Kidney (tissue), 13 donors: ENCODE measurements at regions not wholly inside any gene's neighbourhood (a gene's known extent, or its start where the extent isn't known, plus 50 kb on each side); places are given as distances from the start of the nearest gene placed in this dataset.

ENCODE experiments used
- DNase-seq, 5 donors: peaks; one replicate each; pipeline ENCODE4 v3.0.0-alpha.2; 2013 to 2020
- FAIRE-seq: peaks from 2 replicates; lab custom pipeline; 2012; peaks lifted over from hg19 to GRCh38; lab: Jason Lieb, UNC
- H3K27ac ChIP-seq, 2 donors: one replicate each; pipeline ENCODE4 v1.7.0; 2013; ENCODE audit warnings: low read depth in 2 of 2, low read length in 2 of 2, inconsistent platforms in 1 of 2
- H3K27me3 ChIP-seq: one replicate; pipeline ENCODE4 v1.7.1; 2013; ENCODE audit warnings: low read length, inconsistent platforms; ENCODE audit not compliant: control insufficient read depth, insufficient read depth
- H3K36me3 ChIP-seq, 3 donors: one replicate each; pipeline versions ENCODE4 v1.7.0 to v1.7.1; 2013; ENCODE audit warnings: low read length in 3 of 3, control low read depth in 1 of 3, inconsistent platforms in 1 of 3; ENCODE audit not compliant: insufficient read depth in 3 of 3, control insufficient read depth in 2 of 3
- H3K4me1 ChIP-seq, 3 donors: one replicate each; pipeline versions ENCODE4 v1.7.0 to v1.7.1; 2013; ENCODE audit warnings: low read length in 3 of 3, inconsistent platforms in 1 of 3, low read depth in 1 of 3; ENCODE audit not compliant: control insufficient read depth in 2 of 3, insufficient read depth in 2 of 3
- H3K4me3 ChIP-seq, 3 donors: one replicate each; pipeline versions ENCODE4 v1.7.0 to v1.8.1; 2013; ENCODE audit warnings: low read length in 3 of 3, control low read depth in 1 of 3, inconsistent platforms in 1 of 3
- H3K9ac ChIP-seq, 3 donors: one replicate each; pipeline versions ENCODE4 v1.7.0 to v1.7.1; 2013; ENCODE audit warnings: low read length in 3 of 3, control low read depth in 1 of 3, inconsistent platforms in 1 of 3
- H3K9me3 ChIP-seq, 3 donors: one replicate each; pipeline versions ENCODE4 v1.7.0 to v1.7.1; 2013; ENCODE audit warnings: low read length in 3 of 3, control low read depth in 1 of 3, inconsistent platforms in 1 of 3; ENCODE audit not compliant: control insufficient read depth in 2 of 3, insufficient read depth in 1 of 3
- CTCF ChIP-seq: IDR thresholded peaks from 3 replicates; pipeline ENCODE4 v1.5.1; 2012; ENCODE audit warnings: mild to moderate bottlenecking, moderate library complexity, borderline replicate concordance; ENCODE audit not compliant: insufficient read depth; ENCODE audit errors: extremely low read depth
- intact Hi-C: fragments of 100-400 bp; cut with DNase I; formaldehyde crosslinking; loops from one replicate; pipeline ENCODE4 v1.11.1; 2022
- donor health status: control.
- donor health status: control.
- donor health status: control.
- donor health status: control.
- donor health status: control.
- donor health status: DM: yes; HTN: yes; CAD: no.
- donor health status: Normal renal cell carcinoma (clear cell type).

GRCh38 chr3:163773136-163773535 is 1305.2 kb downstream of the SI start:
- TF ChIP-seq CTCF: no peak
- Histone ChIP-seq H3K9ac (no peak overlapping the region), H3K27ac (no peak overlapping the region), H3K27me3 (no peaks in the 10 kb centered on the region), H3K9me3 (no peaks in the 10 kb centered on the region), H3K36me3 (no peaks in the 10 kb centered on the region), H3K4me1 (no peaks in the 10 kb centered on the region), H3K4me3 (no peak overlapping the region)
- no peak for FAIRE-seq
- DNase-seq: no peak
- intact Hi-C loops: no loop called here

GRCh38 chr3:163768048-163768447 is 1310.2 kb downstream of the SI start:
- no peak for TF ChIP-seq CTCF
- no peak overlapping the region for H3K4me3 ChIP-seq
- intact Hi-C loops: no loop called here
- H3K27ac ChIP-seq: no peak overlapping the region
- DNase-seq: no peak
- H3K9ac ChIP-seq: no peak overlapping the region
- H3K36me3 ChIP-seq: no peaks in the 10 kb centered on the region
- no peaks in the 10 kb centered on the region for H3K9me3 ChIP-seq
- no peaks in the 10 kb centered on the region for H3K27me3 ChIP-seq
- no peak for FAIRE-seq
- H3K4me1 ChIP-seq: no peaks in the 10 kb centered on the region

- Histone ChIP-seq H3K9me3 (no peaks in the 10 kb centered on the region), H3K4me3 (no peak overlapping the region), H3K27me3 (no peaks in the 10 kb centered on the region), H3K9ac (no peak overlapping the region), H3K36me3 (no peaks in the 10 kb centered on the region), H3K27ac (no peak overlapping the region), H3K4me1 (no peaks in the 10 kb centered on the region)
- no peak for FAIRE-seq
- intact Hi-C loops: no loop called here
- no peak for DNase-seq
- TF ChIP-seq CTCF: no peak
Measured at GRCh38 chr3:163766112-163766511, 1312.2 kb downstream of the SI start.

- DNase-seq (no peak), FAIRE-seq (no peak)
- Histone ChIP-seq H3K4me1 (no peaks in the 10 kb centered on the region), H3K36me3 (no peaks in the 10 kb centered on the region), H3K27ac (no peak overlapping the region), H3K9me3 (no peaks in the 10 kb centered on the region), H3K9ac (no peak overlapping the region), H3K4me3 (no peak overlapping the region), H3K27me3 (no peaks in the 10 kb centered on the region)
- intact Hi-C loops: no loop called here
- TF ChIP-seq CTCF: no peak
Measured at GRCh38 chr3:163753033-163753432, 1325.3 kb downstream of the SI start.
